DMS79 treated with DMSO at 0.1 percent for 48 hours (cell line): ENCODE measurements at regions not wholly inside any gene's neighbourhood (a gene's known extent, or its start where the extent isn't known, plus 50 kb on each side); places are given as distances from the start of the nearest gene placed in this dataset.

Experiments
- DNase-seq: peaks from one replicate; lab custom pipeline; 2025; lab: John Stamatoyannopoulos, UW

DNA sequence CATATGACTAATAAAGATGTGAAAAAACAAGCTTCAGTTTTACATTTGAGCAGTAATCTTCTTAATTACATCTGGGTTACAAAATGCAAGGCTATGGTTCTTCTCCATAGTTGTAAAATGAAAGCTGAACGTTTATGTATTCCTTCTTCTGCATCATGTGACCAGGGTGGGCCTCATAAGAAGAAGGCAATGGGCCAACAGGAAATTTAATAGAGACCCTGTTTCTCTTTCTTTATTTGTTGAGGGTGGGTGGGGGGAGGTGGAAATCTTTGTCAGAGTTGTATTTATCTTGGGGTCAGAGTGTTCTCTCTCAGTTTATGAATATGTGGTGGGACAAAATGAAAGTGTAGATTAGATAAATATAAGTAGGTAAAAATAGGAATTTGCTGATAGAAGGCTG lies 418.8 kb downstream of the TLE4 start:
- DNase-seq, result no peak

DNA sequence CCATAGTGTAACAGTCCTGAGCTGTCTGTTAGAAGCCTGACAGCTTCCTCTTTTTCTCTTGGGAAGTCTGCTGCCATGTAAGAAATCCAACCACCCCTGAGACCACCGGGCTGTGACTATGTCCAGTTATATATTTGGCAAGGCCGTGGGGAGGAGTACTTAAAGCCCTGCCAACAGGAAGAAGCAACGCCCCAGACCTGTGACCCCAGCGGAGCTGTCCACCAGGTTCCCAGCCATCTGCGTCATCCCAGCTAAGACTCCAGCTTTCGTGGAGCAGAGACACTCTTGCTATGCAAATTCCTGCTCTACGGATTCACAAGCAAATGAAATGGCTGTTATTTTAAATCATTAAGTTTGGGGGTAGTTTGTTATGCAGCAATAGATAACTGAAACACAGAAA lies 417.3 kb downstream of the TLE4 start:
- no peak for DNase-seq

DNA sequence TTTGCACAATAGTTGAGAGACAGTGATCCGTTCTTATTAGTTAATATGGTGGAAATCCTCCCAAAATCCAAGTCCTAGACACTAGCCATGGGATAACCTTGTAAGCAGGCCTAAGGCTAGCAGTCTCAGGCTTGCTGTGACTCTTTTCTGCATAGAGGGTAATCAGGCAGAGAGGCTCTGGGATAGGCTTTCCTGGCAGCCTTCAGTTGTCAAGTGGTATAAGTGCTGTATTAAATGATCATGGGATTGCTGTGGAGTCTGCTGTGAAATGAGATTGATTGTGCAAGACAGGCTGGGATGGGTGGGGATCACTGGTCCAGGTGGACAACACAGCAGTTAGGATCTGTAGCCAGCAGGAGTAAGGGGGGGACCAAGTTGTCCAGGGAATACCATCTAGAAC lies 416.4 kb downstream of the TLE4 start:
- DNase-seq, result no peak

DNA sequence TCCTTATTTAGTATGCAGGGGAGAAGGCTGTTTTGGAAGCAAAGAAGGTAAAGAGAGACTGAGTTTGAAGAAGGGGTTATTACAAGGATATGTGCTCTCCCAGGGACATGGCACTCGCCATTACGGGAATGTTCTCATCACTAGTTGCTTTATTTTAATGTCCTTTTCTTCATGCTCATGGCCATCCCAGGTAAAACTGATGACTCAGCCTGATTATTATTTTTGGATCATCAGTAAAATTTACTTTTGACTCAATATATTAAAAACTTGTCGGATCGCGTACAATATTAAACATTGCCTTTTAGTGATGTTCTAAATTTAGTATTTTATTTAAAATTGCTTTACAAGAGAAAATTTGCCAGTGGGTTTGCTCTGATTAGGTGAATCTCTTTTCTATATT lies 414.7 kb downstream of the TLE4 start:
- no peak for DNase-seq

DNA sequence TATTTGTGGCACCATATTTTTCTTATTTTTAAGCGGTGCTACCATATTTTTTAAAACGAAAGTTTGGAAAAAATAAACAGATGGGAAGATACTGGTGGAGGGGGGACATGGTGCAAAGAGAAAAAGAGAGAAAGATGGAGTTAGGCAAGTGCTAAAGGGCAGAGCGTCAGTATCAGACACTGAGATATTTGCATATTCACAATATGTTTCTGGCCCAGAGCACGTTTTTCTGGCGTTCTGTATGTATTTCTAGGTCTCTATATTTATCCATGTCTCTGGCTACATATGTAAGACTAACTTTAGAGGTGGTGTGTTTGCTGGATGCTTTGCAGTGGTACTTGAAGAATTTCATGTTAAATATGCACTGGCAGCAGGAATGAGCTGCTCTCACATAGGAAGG lies 414.0 kb downstream of the TLE4 start:
- no peak for DNase-seq

DNA sequence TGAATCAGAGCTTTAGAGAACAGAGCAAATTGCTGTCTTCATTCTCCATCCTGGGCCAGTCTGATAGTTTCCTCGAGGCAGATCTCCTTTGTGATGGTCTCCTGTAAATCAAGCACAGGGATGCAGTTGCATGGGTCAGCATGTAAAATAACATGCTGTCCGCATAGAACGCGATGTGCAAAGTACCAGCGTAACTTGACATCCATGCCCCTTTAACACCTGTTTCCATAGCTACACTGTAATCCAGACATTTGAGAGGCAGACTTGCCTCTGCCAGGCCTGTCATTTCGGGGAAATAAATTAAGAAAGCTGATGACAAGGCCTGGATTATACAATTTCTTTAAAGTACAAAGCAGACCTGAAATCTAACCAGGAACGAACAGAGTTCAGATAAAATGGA lies 413.5 kb downstream of the TLE4 start:
- DNase-seq, result no peak

DNA sequence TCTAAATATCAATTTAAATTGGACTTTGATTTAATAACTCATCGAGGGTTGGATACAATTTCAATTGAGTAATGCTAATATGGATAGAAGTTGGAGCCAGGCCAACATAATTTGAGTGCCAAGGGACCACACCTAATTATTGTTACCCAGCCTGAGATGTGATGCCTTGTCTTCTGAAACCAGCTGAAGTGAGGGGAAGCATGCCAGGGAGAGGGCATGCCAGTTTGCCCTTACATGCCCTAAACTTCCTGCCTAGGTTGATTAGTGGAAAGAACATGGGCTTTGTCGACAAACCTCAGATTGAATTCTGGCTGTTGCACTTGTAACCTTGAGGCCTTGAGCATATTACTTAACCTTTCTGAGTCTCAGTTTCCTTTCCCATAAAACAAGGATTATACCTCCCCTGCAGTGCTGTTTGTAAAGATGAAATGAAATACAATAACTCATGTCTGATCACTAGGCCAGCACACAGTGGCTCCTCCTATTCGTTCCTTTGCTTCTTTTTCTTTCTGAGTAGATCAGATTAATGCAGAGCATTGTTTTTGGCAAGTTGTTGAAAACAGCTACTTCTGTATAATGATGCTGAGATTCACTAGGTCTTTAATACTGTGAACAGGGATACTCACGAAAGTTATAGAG lies 412.8 kb downstream of the TLE4 start:
- DNase-seq, result no peak

DNA sequence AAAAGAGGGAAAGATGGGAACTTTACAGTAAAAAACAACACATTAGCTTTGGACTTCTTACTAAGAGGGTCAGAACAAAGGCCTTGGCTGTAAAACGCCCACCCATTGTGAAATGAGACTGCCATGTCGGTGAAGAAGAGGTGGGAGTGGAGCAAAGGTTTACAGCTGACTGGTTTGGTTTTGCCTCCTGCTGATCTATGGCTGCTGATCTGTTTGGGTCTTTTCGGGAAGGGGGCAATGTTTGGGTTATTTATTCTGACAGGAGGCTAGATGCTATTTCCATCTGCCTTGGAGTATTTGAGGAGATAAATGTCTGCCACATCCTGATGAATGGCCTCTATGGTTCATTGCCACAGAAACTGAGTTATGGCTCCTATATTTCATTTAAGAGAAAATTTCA lies 408.7 kb downstream of the TLE4 start:
- DNase-seq, result no peak

DNA sequence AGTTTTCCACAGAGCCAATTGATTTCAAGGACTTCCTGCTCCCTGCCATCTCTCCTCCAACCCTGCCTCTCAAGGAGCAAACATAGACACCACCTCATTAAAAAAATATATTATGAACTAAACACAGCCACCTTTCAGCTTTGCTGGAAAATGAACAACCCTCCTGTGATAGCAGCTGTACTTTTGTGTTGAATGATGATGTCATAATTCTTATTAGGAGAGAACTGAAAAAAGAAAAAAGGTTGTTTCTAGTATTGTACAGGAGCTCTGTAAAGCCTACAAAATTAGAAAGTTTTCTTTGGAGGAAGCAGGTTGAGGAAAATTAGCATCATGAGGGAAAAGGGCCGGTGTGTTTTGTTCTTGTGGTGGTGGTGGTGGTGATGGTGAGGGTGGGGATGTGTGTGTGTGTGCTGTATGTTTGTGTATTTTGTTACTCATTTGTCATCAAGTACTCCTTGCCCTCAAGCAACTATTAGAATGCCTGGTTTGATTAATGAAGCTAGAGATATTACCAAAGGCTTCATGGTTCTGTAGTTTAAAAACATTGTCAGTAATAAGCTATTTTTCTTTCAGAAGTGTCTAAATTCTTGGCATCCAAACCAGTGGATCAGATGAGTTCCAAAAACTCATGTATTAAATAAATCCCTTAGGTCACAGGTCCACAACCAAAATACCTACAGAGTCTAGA lies 405.9 kb downstream of the TLE4 start:
- peak; percentile 4 for DNase-seq

DNA sequence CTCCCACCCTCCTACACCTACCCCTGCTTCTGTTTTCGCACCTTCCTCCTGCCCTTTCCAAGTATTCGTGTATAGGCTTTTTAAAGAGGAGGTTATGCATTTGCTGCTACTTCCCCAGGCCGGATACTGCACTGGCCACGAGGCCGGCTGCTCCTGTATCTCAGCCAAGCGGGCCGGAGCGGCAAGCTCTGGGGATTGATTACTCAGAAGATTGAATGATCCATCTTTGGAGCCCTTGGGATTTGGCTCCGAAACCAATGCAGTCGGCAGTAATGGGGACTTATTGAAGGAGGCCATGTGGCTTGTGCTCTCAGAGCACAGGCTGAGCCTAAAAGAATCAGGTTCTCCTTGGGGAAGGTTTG lies 405.3 kb downstream of the TLE4 start:
- DNase-seq, result no peak

DNA sequence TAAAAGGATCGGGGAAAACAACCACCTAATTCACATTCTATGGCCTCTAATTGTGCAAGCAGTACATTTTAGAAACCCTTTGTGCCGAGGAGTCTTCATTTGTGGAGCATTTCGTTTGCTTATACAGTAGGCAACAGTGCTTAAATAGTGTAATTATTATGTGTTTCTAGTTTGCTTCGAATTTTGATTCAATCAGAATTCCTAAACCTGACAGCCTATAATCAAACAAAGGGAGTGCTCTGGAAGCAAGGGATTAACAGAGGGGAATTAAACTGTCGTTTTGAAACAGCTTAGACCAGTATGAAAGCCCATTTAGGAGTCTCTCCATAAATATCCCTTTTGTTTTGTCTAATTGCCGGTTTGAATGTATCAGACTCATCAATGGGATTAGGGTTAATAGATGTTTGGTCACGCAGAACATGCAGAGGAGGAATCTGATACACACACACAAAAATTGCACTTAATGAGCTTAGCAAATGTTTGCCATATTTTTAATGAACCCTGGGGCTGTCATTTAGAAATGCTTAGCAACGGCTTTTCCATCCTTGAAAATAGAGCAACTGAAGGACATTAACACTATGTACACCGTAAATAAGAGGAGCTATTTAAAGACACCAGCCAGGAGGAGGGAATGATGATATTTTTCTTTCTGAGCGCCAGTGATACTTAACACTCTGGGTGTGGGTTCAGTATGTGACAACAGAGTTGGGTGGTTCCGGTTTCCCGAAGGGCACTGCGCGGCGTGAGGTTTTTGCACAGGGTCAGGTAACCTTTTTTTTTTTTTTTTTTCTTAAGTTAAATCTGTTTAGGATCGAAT lies 404.7 kb downstream of the TLE4 start:
- DNase-seq, result peak; percentile 45

DNA sequence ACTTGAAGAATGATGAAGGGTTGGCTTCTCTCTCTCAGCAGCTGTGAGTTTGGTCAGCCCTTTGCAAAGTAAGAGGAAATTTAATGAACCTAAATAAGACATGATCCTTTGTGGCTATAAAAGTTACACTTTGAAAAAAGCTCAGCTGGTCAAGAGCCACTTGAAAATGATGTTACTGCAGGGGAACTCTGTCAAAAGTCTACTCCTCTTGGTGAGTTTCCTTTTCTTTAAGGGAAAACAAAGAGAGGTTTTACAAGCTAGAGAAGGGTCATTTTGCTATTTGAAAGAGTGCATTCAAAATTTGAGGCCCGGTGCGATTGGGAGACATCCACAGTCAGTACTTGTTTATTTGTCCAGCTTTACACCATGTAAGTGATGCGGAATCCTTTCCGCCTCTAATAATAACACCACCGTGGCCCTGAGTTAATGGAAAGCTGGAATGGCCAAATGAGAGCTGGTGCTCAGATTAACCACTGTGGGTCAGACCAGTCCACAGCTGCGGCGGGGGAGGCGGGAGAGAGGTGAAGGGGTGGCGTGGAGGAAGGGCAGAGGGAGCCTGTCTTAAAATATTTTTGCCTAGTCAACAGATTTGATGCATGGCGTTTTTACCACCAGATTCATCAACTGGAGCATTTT lies 404.0 kb downstream of the TLE4 start:
- peak; percentile 45 for DNase-seq

DNA sequence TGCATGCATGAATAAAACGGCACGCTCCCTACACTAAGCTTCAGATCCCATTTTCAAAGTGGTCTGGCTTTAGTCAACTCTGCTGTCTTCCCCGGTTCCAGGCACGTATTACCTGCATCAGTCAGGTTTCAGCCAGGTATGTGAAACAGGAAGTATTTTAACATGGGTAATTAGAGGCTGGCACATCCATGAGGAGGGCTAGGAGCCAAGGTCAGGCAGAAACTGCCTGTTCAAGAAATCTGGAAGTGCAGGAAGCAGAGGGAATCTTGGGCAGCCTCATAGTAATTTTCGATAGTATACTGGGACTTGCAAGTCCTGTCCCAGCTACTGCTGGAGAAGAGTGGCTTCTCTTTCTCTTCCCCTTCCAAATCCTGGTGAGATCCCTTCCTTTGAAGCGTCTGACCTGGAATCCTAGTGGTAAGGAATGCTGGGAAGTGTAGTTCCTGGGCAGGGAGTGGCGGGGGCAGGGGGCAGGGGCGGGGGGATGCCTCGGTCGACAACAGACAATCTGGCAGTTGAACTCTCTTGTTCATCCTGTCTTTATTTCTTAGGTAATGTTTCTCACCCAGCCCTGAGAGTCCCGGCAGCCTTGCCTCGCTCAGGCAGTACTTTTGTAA lies 403.1 kb downstream of the TLE4 start:
- no peak for DNase-seq

DNA sequence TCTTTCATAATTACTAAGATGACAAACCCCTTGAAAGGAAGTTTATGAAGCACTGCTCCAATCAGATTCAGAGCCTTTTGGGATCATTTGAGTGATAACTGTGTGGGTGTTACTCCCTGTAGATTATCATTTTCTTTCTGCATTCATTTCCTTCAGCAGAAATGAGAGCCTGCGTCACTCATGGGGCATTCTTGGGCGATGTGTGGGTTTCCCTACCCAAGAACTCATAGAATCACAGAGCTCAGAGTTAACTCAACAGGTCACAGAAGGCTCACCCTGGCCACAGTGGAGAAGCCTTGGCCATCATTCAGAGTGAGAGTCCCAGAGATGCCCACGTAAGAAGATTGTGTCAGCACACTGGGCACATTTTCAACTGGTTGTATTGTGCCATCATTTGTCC lies 401.9 kb downstream of the TLE4 start:
- DNase-seq, result no peak

DNA sequence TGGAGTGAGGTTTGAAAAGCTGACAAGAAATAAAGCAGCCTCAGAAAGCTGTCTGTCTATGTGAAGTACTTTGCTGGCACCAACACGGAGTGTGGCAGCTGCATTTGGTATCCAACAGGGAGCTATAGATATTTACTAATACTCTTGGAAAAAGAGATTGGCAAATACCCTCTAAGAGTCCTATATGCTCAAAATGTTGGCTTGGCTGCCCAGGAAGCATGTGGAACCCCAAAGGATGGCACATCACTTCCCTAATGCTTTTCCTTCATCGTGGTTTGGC lies 398.3 kb downstream of the TLE4 start:
- DNase-seq, result no peak

DNA sequence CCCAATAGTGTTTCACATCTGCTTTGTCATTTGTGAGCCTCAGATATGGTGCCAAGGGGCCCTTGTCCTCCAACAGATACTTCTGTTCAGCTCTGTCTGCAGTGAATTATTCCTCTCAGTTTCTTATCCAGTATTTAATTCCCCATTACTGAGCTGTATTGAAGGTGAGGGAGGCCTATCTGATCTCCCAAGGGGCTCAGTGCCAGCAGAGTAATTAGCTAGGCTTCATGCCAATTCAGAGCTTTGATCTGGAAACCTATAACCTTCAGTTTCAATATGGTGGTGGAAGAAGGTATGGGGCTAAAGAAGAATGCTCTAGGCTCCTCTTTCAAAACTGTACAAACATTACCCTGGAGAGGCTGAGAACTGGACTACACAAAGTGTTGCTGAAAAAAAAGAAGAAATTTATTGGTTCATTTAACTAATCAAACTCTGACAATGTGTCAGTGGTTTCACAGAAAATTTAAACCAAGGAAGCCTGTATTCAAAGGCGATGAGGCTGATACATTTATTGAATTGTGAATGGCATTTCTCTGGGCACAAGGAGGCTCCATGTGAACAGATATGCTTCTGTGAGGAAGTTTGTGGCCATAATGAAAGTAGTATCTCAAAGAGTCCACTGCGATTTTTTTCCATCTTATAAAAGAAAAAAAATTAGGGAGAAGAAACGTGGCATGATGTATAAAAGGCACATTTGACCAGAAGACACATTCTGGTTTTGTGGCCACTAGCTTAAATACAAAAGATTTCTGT lies 397.8 kb downstream of the TLE4 start:
- peak; percentile 37 for DNase-seq

DNA sequence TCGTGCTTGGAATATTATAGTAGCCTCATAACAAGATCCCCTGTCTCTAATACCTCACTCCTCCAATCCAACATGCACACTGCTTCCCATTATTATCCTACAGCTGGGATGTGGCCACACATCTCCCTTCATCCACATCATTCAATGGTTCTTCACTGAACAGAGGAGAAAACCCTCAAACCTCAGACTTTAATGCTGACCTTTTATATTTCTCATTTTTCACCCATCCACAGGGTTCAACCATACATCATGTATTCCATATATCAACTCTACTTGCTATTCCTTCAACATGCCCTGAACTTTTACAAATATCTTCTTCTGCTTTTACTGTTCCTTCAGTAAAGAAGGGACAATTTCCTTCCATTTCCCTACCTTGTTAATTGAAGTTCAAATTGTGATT lies 396.8 kb downstream of the TLE4 start:
- DNase-seq, result no peak

DNA sequence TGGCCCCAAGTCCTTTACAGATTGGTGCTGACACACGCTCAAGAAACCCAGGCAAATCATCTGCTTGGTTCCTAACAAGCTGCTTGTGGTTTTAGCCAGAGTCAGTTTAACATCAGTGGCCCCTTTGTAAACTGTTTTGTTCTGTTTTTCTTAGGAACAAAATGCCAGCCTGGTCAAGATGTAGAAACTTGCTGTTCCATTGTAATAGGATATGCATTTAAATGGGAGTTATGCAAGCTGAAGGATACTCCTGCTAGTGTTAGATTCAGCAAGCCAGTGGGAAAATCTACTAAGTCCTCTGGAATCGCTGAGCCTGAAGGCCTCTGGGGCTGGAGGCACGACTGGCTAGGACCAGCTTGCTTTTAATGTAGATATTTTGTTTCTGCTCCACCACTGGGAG lies 391.1 kb downstream of the TLE4 start:
- DNase-seq, result no peak

DNA sequence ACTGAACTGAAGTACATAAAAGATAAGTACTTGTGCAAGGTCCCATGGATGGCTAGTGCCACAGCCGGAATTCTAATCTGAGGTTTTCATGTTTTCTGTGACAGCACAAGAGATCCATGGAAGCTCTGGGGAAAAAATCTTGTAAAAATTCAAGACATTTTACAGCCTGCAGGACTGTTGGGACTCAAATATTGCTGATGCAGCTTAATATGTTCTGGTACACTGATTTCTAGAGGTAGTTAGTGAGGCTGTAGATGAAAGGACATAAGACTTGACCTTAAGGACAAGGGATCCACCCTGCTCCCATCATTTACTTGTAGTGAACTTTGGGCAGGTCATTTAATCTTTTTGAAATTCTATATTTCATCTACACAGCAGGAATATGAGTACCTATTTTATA lies 390.4 kb downstream of the TLE4 start:
- no peak for DNase-seq

DNA sequence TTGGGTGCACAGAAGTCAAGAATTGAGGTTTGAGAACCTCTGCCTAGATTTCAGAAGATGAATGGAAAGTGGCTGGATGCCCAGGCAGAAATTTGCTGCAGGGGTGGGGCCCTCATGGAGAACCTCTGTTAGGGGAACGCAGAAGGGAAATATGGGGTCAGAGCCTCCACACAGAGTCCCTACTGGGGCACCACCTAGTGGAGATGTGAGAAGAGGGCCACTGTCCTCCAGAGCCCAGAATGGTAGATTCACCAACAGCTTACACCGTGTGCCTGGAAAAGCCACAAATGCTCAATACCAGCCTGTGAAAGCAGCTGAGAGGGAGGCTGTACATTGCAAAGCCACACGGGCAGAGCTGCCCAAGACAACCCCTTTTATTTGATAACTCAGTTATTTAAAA lies 383.5 kb downstream of the TLE4 start:
- no peak for DNase-seq

DNA sequence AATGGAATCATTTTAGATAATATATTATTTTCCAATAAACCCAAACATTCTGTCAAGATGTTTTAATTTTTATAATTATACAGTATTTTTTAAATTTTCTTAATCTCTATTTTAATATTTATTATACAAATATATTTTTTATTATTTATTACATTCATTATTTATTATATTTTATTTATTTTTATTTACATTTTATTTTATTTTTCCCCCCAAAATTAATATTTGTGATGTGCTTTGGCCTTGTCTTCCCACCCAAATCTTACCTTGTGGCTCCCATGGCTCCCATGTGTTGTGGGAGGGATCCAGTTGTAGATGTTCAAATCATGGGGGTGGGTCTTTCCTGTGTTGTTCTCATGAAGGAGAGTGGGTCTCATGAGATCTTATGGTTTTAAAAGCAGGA lies 382.1 kb downstream of the TLE4 start:
- DNase-seq, result no peak

DNA sequence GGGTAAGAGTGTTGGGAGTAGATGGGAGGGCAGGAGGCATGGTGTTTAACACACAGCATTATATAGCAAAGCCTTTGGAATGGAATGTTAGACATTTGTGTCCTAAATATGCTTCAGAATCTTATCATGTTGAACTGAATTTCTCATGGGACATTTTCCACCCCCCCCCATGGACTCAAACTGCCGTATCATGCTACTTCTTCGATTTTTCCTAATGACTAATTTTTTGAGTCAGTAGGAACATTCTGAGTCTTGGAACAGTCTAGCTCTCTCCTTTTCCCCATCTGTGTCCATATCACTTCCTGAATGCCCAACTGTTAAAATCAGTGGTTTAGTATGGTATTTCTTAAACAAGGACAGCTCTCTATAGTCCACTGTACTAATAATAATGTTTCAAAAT lies 380.6 kb downstream of the TLE4 start:
- no peak for DNase-seq
